HCT116 (cell line): ENCODE measurements at regions not wholly inside any gene's neighbourhood (a gene's known extent, or its start where the extent isn't known, plus 50 kb on each side); places are given as distances from the start of the nearest gene placed in this dataset.

ENCODE experiments used
- ATAC-seq: fragments of 200-7000 bp; cut with Tn5 transposase; 2 replicates; pipeline ENCODE4 v1.9.1; 2020; ENCODE audit warnings: mild to moderate bottlenecking, moderate library complexity
- BruUV-seq: library from RNA; stranded (reverse); fragments of 400-500 nt; replicated peaks from 2 replicates; lab custom pipeline; 2021; lab: Mats Ljungman, UMichigan
- CTCF ChIA-PET: fragments of 300-600 bp; sonication (Branson Sonifier 250); formaldehyde crosslinking; loops from one replicate; lab custom pipeline; 2021; ENCODE audit warnings: antibody characterized with exemption; lab: Charles Lee
- POLR2A ChIA-PET: fragments of 300-600, 350-600 bp; sonication (Branson Sonifier 250); formaldehyde crosslinking; loops from one replicate; lab custom pipeline; 2021; ENCODE audit warnings: antibody characterized with exemption; lab: Charles Lee
- RAD21 ChIA-PET, 2 experiments: fragments of 300-600 bp; sonication (Branson Sonifier 250); formaldehyde crosslinking; loops; one replicate each; lab custom pipeline; 2023; ENCODE audit warnings: low total read pairs in 2 of 2; ENCODE audit not compliant: uncharacterized antibody in 2 of 2, unreplicated experiment in 2 of 2, low non-redundant PET in 1 of 2; lab: Charles Lee
- DNase-seq: peaks from one replicate; pipeline ENCODE4 v3.0.0-alpha.2; 2010; ENCODE audit warnings: low read depth, low spot score
- H2AFZ ChIP-seq: fragments of 200-600 bp; shearing (Covaris generic), sonication (generic); 2 replicates; pipeline ENCODE4 v1.6.1; 2017; ENCODE audit warnings: low read depth, mixed run types, mixed read lengths, antibody characterized with exemption, low read length; ENCODE audit not compliant: poor library complexity, severe bottlenecking
- H3K27ac ChIP-seq: 2 replicates; pipeline ENCODE4 v1.5.1; 2012; ENCODE audit warnings: low read depth, low read length
- H3K27me3 ChIP-seq: fragments of 200-600 bp; sonication (generic); 2 replicates; pipeline ENCODE4 v1.6.1; 2016; ENCODE audit warnings: mixed run types, low read length, mixed read lengths; ENCODE audit not compliant: insufficient read depth
- H3K36me3 ChIP-seq, 2 experiments: fragments of 200-500 bp in 1 of 2; fragments of 200-600 bp in 1 of 2; sonication (Bioruptor generic) in 1 of 2; sonication (generic) in 1 of 2; 2 replicates each; pipeline versions ENCODE4 v1.5.1 to v1.6.1; 2014 to 2016; ENCODE audit warnings: low read length in 2 of 2, inconsistent platforms in 1 of 2, mixed read lengths in 1 of 2, mixed run types in 1 of 2; ENCODE audit not compliant: insufficient read depth in 2 of 2, control insufficient read depth in 1 of 2
- H3K4me1 ChIP-seq, 2 experiments: fragments of 200-600 bp in 1 of 2; sonication (generic) in 1 of 2; 2 replicates each; pipeline versions ENCODE4 v1.5.1 to v1.6.1; 2012 to 2017; ENCODE audit warnings: low read length in 2 of 2, inconsistent platforms in 1 of 2, mild to moderate bottlenecking in 1 of 2, mixed read lengths in 1 of 2, mixed run types in 1 of 2, moderate library complexity in 1 of 2; ENCODE audit not compliant: insufficient read depth in 2 of 2, control insufficient read depth in 1 of 2
- H3K4me2 ChIP-seq: fragments of 200-600 bp; sonication (generic); 2 replicates; pipeline ENCODE4 v1.6.1; 2017; ENCODE audit warnings: mixed run types, low read length, mixed read lengths
- H3K4me3 ChIP-seq, 2 experiments: fragments of 200-600 bp in 1 of 2; sonication (generic) in 1 of 2; replicated peaks in 1 of 2; 2 replicates each; pipeline ENCODE4 v1.5.1; 2011 to 2016; ENCODE audit warnings: low read length in 2 of 2, control low read depth in 1 of 2, low read depth in 1 of 2, mild to moderate bottlenecking in 1 of 2, mixed read lengths in 1 of 2, mixed run types in 1 of 2
- H3K79me2 ChIP-seq: fragments of 200-600 bp; sonication (generic); 2 replicates; pipeline ENCODE4 v1.6.1; 2017; ENCODE audit warnings: mild to moderate bottlenecking, mixed run types, low read length, moderate library complexity, mixed read lengths; ENCODE audit not compliant: insufficient read depth
- H3K9ac ChIP-seq: fragments of 200-600 bp; sonication (generic); 2 replicates; pipeline ENCODE4 v1.6.1; 2016; ENCODE audit warnings: low read length, mixed read lengths
- H3K9me2 ChIP-seq: fragments of 200-600 bp; sonication (generic), shearing (Covaris generic); 2 replicates; pipeline ENCODE4 v1.6.1; 2017; ENCODE audit warnings: mixed run types, mild to moderate bottlenecking, moderate library complexity; ENCODE audit not compliant: insufficient read depth
- H3K9me3 ChIP-seq, 2 experiments: fragments of 200-500 bp in 1 of 2; fragments of 200-600 bp in 1 of 2; sonication (Bioruptor generic) in 1 of 2; sonication (generic) in 1 of 2; 2 replicates each; pipeline ENCODE4 v1.6.1; 2014 to 2017; ENCODE audit warnings: low read length in 2 of 2, mixed read lengths in 2 of 2, inconsistent platforms in 1 of 2, low read depth in 1 of 2, mild to moderate bottlenecking in 1 of 2, mixed run types in 1 of 2, moderate library complexity in 1 of 2; ENCODE audit not compliant: control insufficient read depth in 1 of 2, insufficient read depth in 1 of 2
- H4K20me1 ChIP-seq: fragments of 200-600 bp; sonication (generic), shearing (Covaris generic); 2 replicates; pipeline ENCODE4 v1.6.1; 2017; ENCODE audit warnings: mixed run types, mild to moderate bottlenecking, moderate library complexity; ENCODE audit not compliant: insufficient read depth
- CBX3 ChIP-seq: IDR thresholded peaks from 2 replicates; pipeline ENCODE4 v1.6.1; 2012; ENCODE audit warnings: low read depth
- CEBPB ChIP-seq: IDR thresholded peaks from 2 replicates; pipeline ENCODE4 v1.6.1; 2012; ENCODE audit warnings: low read depth
- ELF1 ChIP-seq: IDR thresholded peaks from 2 replicates; pipeline ENCODE4 v1.6.1; 2012; ENCODE audit warnings: low read depth, borderline replicate concordance
- EZH2 ChIP-seq: fragments of 200-600 bp; sonication (generic); IDR thresholded peaks from 2 replicates; pipeline ENCODE4 v1.6.1; 2017; ENCODE audit warnings: antibody characterized with exemption, mixed run types
- FOSL1 ChIP-seq: IDR thresholded peaks from 2 replicates; pipeline ENCODE4 v1.6.1; 2012; ENCODE audit warnings: low read depth
- JUND ChIP-seq: IDR thresholded peaks from 2 replicates; pipeline ENCODE4 v1.6.1; 2012
- POLR2AphosphoS5 ChIP-seq: IDR thresholded peaks from 2 replicates; pipeline ENCODE4 v1.6.1; 2011; ENCODE audit warnings: mild to moderate bottlenecking, low read depth, low read length, moderate library complexity
- RAD21 ChIP-seq: IDR thresholded peaks from 2 replicates; pipeline ENCODE4 v1.6.1; 2012; ENCODE audit warnings: low read depth, mild to moderate bottlenecking
- SIN3A ChIP-seq: IDR thresholded peaks from 2 replicates; pipeline ENCODE4 v1.6.1; 2012; ENCODE audit warnings: low read depth
- SP1 ChIP-seq: IDR thresholded peaks from 2 replicates; pipeline ENCODE4 v1.6.1; 2012; ENCODE audit warnings: low read depth
- SRF ChIP-seq: IDR thresholded peaks from 2 replicates; pipeline ENCODE4 v1.6.1; 2012; ENCODE audit warnings: low read depth
- TCF7L2 ChIP-seq: IDR thresholded peaks from 2 replicates; pipeline ENCODE4 v1.7.0; 2011; ENCODE audit warnings: borderline replicate concordance, inconsistent platforms; ENCODE audit not compliant: insufficient read depth, insufficient read length; ENCODE audit errors: extremely low read depth
- YY1 ChIP-seq: IDR thresholded peaks from 2 replicates; pipeline ENCODE4 v1.6.1; 2011; ENCODE audit warnings: low read length, low read depth, moderate library complexity, mild to moderate bottlenecking; ENCODE audit not compliant: insufficient replicate concordance; ENCODE audit errors: extremely low read depth
- ZBTB33 ChIP-seq: IDR thresholded peaks from 2 replicates; pipeline ENCODE4 v1.6.1; 2011; ENCODE audit warnings: mild to moderate bottlenecking, low read length, moderate library complexity; ENCODE audit not compliant: insufficient replicate concordance; ENCODE audit errors: extremely low read depth
- ZFX ChIP-seq: fragments of 450-650 bp; IDR thresholded peaks from 2 replicates; pipeline ENCODE4 v1.6.1; 2017
- ZNF274 ChIP-seq: fragments of 200-500 bp; sonication (Bioruptor generic); IDR thresholded peaks from 2 replicates; pipeline ENCODE4 v1.6.1; 2014; ENCODE audit warnings: mild to moderate bottlenecking, low read depth, low read length, inconsistent platforms
- intact Hi-C: fragments of 100-400 bp; cut with micrococcal nuclease; formaldehyde crosslinking; loops from 2 replicates; pipeline ENCODE4 v1.10.0; 2022
- TF ChIP-seq, protein P1 (sequence below): IDR thresholded peaks from 2 replicates; pipeline ENCODE4 v1.6.1; 2012; ENCODE audit warnings: low read depth

DNA sequence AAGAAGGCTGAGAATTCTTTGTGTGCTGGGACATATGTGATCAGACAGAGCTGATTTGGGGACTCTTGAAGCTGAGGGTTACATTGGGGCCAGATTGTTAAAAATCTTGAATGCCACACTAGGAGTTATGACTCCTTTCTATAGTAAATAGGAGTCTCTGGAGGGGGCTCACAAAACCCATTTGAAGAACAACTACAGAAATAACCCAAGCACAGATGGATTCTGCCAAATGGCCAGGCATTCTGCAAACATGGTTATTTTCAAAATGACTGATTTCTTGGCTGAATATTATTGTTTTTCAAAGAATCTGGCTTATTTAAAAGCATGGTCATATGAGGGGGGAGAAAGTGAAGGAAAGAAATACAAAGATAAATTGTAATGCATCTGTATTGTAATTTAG is 625.5 kb upstream of the TENM4 start:
- Histone ChIP-seq H3K27ac (no peak overlapping the region), H3K27me3 (no peaks in the 10 kb centered on the region), H3K4me1 (no peaks in the 10 kb centered on the region), H3K9ac (no peak overlapping the region), H2AFZ (no peak overlapping the region), H3K79me2 (no peaks in the 10 kb centered on the region), H3K4me3 (no peak overlapping the region), H3K36me3 (no peaks in the 10 kb centered on the region), H4K20me1 (no peaks in the 10 kb centered on the region), H3K9me2 (no peaks in the 10 kb centered on the region), H3K9me3 (peaks cover 16 to 17% of the 10 kb centered on the region in 2 experiments; a peak in 2 of 4 replicates), H3K4me2 (no peak overlapping the region)
- no TSS peak for BruUV-seq
- ChIA-PET POLR2A (no interaction called here), CTCF (no interaction called here), RAD21 (no interaction called here)
- ATAC-seq (no peak), DNase-seq (no peak)
- TF ChIP-seq CBX3, result no peak
- no peak for TF ChIP-seq POLR2AphosphoS5
- TF ChIP-seq EZH2, result no peak
- no peak for TF ChIP-seq ELF1
- TF ChIP-seq SP1, result no peak
- no peak for TF ChIP-seq JUND
- TF ChIP-seq ZNF274, result no peak
- TF ChIP-seq FOSL1, result no peak
- TF ChIP-seq SIN3A, result no peak
- TF ChIP-seq RAD21, result no peak
- no peak for TF ChIP-seq CEBPB
- TF ChIP-seq ZFX, result no peak
- no peak for TF ChIP-seq SRF
- intact Hi-C loops, result no loop called here

GRCh38 chr11:80065086-80065485 is 624.3 kb upstream of the TENM4 start:
- H3K4me2 ChIP-seq, result no peak overlapping the region
- no peaks in the 10 kb centered on the region for H4K20me1 ChIP-seq
- peaks cover 11 to 20% of the 10 kb centered on the region in 2 experiments; a peak in 2 of 4 replicates for H3K9me3 ChIP-seq
- no peaks in the 10 kb centered on the region for H3K36me3 ChIP-seq
- DNase-seq (no peak), ATAC-seq (no peak)
- H3K79me2 ChIP-seq, result no peaks in the 10 kb centered on the region
- H3K27me3 ChIP-seq, result no peaks in the 10 kb centered on the region
- H2AFZ ChIP-seq, result no peak overlapping the region
- no peak overlapping the region for H3K9ac ChIP-seq
- CTCF ChIA-PET, result no interaction called here
- BruUV-seq, result no TSS peak
- no peaks in the 10 kb centered on the region for H3K4me1 ChIP-seq
- no peaks in the 10 kb centered on the region for H3K9me2 ChIP-seq
- no peak overlapping the region for H3K4me3 ChIP-seq
- intact Hi-C loops, result no loop called here
- POLR2A ChIA-PET, result no interaction called here
- H3K27ac ChIP-seq, result no peak overlapping the region
- RAD21 ChIA-PET, result no interaction called here
- no peak for TF ChIP-seq SP1
- TF ChIP-seq YY1, result no peak
- TF ChIP-seq CBX3, result no peak
- no peak for TF ChIP-seq ZBTB33
- no peak for TF ChIP-seq POLR2AphosphoS5
- no peak for TF ChIP-seq ELF1
- no peak for TF ChIP-seq RAD21
- TF ChIP-seq TCF7L2, result no peak
- TF ChIP-seq SIN3A, result no peak
- TF ChIP-seq, protein P1, sequence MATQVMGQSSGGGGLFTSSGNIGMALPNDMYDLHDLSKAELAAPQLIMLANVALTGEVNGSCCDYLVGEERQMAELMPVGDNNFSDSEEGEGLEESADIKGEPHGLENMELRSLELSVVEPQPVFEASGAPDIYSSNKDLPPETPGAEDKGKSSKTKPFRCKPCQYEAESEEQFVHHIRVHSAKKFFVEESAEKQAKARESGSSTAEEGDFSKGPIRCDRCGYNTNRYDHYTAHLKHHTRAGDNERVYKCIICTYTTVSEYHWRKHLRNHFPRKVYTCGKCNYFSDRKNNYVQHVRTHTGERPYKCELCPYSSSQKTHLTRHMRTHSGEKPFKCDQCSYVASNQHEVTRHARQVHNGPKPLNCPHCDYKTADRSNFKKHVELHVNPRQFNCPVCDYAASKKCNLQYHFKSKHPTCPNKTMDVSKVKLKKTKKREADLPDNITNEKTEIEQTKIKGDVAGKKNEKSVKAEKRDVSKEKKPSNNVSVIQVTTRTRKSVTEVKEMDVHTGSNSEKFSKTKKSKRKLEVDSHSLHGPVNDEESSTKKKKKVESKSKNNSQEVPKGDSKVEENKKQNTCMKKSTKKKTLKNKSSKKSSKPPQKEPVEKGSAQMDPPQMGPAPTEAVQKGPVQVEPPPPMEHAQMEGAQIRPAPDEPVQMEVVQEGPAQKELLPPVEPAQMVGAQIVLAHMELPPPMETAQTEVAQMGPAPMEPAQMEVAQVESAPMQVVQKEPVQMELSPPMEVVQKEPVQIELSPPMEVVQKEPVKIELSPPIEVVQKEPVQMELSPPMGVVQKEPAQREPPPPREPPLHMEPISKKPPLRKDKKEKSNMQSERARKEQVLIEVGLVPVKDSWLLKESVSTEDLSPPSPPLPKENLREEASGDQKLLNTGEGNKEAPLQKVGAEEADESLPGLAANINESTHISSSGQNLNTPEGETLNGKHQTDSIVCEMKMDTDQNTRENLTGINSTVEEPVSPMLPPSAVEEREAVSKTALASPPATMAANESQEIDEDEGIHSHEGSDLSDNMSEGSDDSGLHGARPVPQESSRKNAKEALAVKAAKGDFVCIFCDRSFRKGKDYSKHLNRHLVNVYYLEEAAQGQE, result no peak
- TF ChIP-seq ZNF274, result no peak
